ENCODE measurements at regions not wholly inside any gene's neighbourhood (a gene's known extent, or its start where the extent isn't known, plus 50 kb on each side); places are given as distances from the start of the nearest gene placed in this dataset.
"Not testable (repeated sequence)": the region's sequence is repeated elsewhere in the genome, so short reads cannot be mapped to it uniquely, and the experiment has no call there.

- DNase-seq (ENCODE audit: low spot score) = no peak
These were observed 105.8 kb downstream of the SPP2 start for GRCh38 chr2:234156326-234156725.

- not testable (repeated sequence) for DNase-seq (ENCODE audit: low spot score)
These were observed 102.3 kb downstream of the SPP2 start for GRCh38 chr2:234152835-234153234.

GRCh38 chr2:234147335-234147861 is 96.9 kb downstream of the SPP2 start:
- DNase-seq (ENCODE audit: low spot score) = no peak

- peak; percentile 86 for DNase-seq (ENCODE audit: low spot score)
These were observed 95.8 kb downstream of the SPP2 start for GRCh38 chr2:234146087-234146826.

- no peak for DNase-seq (ENCODE audit: low spot score)
These were observed 95.0 kb downstream of the SPP2 start for GRCh38 chr2:234145511-234145910.

- DNase-seq (ENCODE audit: low spot score) = no peak
These were observed 94.6 kb downstream of the SPP2 start for GRCh38 chr2:234145057-234145456.

- no peak for DNase-seq (ENCODE audit: low spot score)
These were observed 93.4 kb downstream of the SPP2 start for GRCh38 chr2:234143896-234144295.

GRCh38 chr2:234142530-234142929 is 92.0 kb downstream of the SPP2 start:
- DNase-seq (ENCODE audit: low spot score) = no peak

- no peak for DNase-seq (ENCODE audit: low spot score)
These were observed 89.3 kb downstream of the SPP2 start for GRCh38 chr2:234139755-234140154.

GRCh38 chr2:234138836-234139235 is 88.3 kb downstream of the SPP2 start:
- no peak for DNase-seq (ENCODE audit: low spot score)

GRCh38 chr2:234137400-234138014 is 87.0 kb downstream of the SPP2 start:
- DNase-seq (ENCODE audit: low spot score) = peak; percentile 15

GRCh38 chr2:234136461-234136860 is 86.0 kb downstream of the SPP2 start:
- DNase-seq (ENCODE audit: low spot score) = no peak

- peak; percentile 89 for DNase-seq (ENCODE audit: low spot score)
These were observed 85.3 kb downstream of the SPP2 start for GRCh38 chr2:234135750-234136221.

GRCh38 chr2:234134496-234134895 is 84.0 kb downstream of the SPP2 start:
- no peak for DNase-seq (ENCODE audit: low spot score)

- peak; percentile 53 for DNase-seq (ENCODE audit: low spot score)
These were observed 82.5 kb downstream of the SPP2 start for GRCh38 chr2:234133004-234133403.

- no peak for DNase-seq (ENCODE audit: low spot score)
These were observed 80.3 kb downstream of the SPP2 start for GRCh38 chr2:234130777-234131181.

GRCh38 chr2:234128606-234129005 is 78.1 kb downstream of the SPP2 start:
- no peak for DNase-seq (ENCODE audit: low spot score)

All from AG20443 (cell line).